ENCODE measurements at regions not wholly inside any gene's neighbourhood (a gene's known extent, or its start where the extent isn't known, plus 50 kb on each side); places are given as distances from the start of the nearest gene placed in this dataset.

GRCh38 chr2:211205836-211206235 lies 649.4 kb downstream of the CPS1 start:
- TF ChIP-seq, protein P1, sequence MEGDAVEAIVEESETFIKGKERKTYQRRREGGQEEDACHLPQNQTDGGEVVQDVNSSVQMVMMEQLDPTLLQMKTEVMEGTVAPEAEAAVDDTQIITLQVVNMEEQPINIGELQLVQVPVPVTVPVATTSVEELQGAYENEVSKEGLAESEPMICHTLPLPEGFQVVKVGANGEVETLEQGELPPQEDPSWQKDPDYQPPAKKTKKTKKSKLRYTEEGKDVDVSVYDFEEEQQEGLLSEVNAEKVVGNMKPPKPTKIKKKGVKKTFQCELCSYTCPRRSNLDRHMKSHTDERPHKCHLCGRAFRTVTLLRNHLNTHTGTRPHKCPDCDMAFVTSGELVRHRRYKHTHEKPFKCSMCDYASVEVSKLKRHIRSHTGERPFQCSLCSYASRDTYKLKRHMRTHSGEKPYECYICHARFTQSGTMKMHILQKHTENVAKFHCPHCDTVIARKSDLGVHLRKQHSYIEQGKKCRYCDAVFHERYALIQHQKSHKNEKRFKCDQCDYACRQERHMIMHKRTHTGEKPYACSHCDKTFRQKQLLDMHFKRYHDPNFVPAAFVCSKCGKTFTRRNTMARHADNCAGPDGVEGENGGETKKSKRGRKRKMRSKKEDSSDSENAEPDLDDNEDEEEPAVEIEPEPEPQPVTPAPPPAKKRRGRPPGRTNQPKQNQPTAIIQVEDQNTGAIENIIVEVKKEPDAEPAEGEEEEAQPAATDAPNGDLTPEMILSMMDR (IDR thresholded peaks at IDR 0.05; ENCODE audit: low read length): no peak
- TF ChIP-seq EZH2phosphoT487 (IDR thresholded peaks at IDR 0.05; ENCODE audit: low read length): no peak
